Peyer's patch (tissue), 4 donors: ENCODE measurements at regions not wholly inside any gene's neighbourhood (a gene's known extent, or its start where the extent isn't known, plus 50 kb on each side); places are given as distances from the start of the nearest gene placed in this dataset.
"Not testable (repeated sequence)": the region's sequence is repeated elsewhere in the genome, so short reads cannot be mapped to it uniquely, and the experiment has no call there.

Experiments used
- DNase-seq, 3 donors: peaks; one replicate each; pipeline ENCODE4 v3.0.0-alpha.2; 2017 to 2019
- H3K27ac ChIP-seq, 4 donors: fragments of 200-600 bp; sonication (generic); one replicate each; pipeline ENCODE4 v1.5.1; 2016 to 2019
- H3K27me3 ChIP-seq, 2 donors: fragments of 200-600 bp; sonication (generic); one replicate each; pipeline ENCODE4 v1.5.1; 2019
- H3K36me3 ChIP-seq, 3 donors: fragments of 200-600 bp; sonication (generic); one replicate each; pipeline ENCODE4 v1.5.1; 2016 to 2019
- H3K4me1 ChIP-seq, 4 donors: fragments of 200-600 bp; sonication (generic); one replicate each; pipeline ENCODE4 v1.5.1; 2016 to 2019
- H3K4me3 ChIP-seq, 4 donors: fragments of 200-600 bp; sonication (generic); 1 replicate in 3 of 4; 2 replicates in 1 of 4; pipeline ENCODE4 v1.5.1; 2016 to 2019; ENCODE audit warnings: mild to moderate bottlenecking in 1 of 4
- H3K9me3 ChIP-seq, 4 donors: fragments of 200-600 bp; sonication (generic); one replicate each; pipeline ENCODE4 v1.5.1; 2016 to 2019; ENCODE audit warnings: mild to moderate bottlenecking in 1 of 4
- CTCF ChIP-seq, 6 experiments: fragments of 450-650 bp in 4 of 6; fragments of 200-600 bp in 2 of 6; sonication (generic) in 1 of 6; IDR thresholded peaks; one replicate each; pipeline ENCODE4 v1.5.1; 2017 to 2019; ENCODE audit warnings: antibody characterized with exemption in 6 of 6, mild to moderate bottlenecking in 3 of 6, moderate library complexity in 1 of 6
- POLR2A ChIP-seq, 2 donors: fragments of 450-650 bp; IDR thresholded peaks; one replicate each; pipeline ENCODE4 v1.5.1; 2017; ENCODE audit warnings: antibody characterized with exemption in 2 of 2, mild to moderate bottlenecking in 2 of 2, moderate library complexity in 2 of 2

DNA sequence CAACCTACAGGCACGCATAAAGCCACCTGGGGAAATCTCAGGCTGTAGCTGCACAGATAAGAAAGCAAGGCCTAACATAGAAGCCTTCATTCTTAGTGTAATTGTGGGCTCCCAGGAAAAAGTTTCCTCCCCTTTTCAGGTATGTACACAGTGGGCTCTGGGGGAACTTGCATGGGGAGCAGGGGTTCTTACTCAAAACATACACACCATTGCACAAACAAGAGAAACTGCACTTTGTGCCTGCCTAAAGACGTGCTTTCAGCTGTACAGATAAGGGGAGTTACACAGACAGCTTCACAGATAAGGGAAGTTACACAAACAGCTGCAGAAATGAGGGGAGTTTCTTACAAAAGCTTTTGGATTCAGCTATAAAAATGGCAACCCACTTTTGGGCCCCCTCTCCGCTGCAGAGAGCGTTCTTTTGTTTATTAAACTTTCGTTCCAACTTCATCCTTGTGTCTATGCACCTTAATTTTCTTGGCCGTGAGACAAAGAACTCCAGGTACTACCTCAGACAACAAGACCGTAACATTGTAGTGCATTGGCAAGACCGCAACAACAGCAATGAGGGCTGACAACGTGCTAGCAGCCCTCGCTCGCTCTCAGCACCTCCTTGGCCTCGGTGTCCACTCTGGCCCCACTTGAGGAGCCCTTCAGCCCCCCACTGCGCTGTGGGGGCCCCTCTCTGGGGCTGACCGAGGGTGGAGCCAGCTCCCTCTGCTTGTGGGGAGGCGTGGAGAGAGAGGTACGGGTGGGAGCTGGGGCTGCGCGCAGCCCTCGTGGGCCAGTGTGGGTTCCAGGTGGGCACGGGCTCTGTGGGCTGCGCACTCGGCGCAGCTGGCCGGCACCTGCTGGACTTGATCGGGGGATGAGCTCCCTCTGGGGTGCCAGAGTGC, 317.5 kb downstream of the RAPGEF2 start:
- no peaks in the 10 kb centered on the region for H3K4me1 ChIP-seq
- H3K27me3 ChIP-seq: no peaks in the 10 kb centered on the region
- DNase-seq: no peak
- TF ChIP-seq POLR2A (IDR thresholded peaks at IDR 0.05): no peak
- no peak for TF ChIP-seq CTCF (IDR thresholded peaks at IDR 0.05)
- H3K4me3 ChIP-seq: no peak overlapping the region
- no peaks in the 10 kb centered on the region for H3K9me3 ChIP-seq
- H3K36me3 ChIP-seq: no peaks in the 10 kb centered on the region
- no peak overlapping the region for H3K27ac ChIP-seq

DNA sequence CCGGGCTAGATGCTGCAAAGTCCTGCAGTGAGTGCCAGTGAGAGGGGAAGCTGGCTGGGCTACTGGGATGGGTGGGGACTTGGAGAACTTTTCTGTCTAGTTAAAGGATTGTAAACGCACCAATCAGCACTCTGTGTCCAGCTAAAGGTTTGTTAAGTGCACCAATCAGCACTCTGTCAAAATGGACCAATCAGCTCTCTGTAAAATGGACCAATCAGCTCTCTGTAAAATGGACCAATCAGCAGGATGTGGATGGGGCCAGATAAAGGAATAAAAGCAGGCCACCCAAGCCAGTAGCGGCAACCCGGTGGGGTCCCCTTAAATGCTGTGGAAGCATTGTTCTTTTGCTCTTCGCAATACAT, 318.2 kb downstream of the RAPGEF2 start:
- H3K4me3 ChIP-seq, H3K4me1 ChIP-seq, H3K27me3 ChIP-seq, H3K27ac ChIP-seq, H3K36me3 ChIP-seq, H3K9me3 ChIP-seq, DNase-seq: not testable (repeated sequence)

DNA sequence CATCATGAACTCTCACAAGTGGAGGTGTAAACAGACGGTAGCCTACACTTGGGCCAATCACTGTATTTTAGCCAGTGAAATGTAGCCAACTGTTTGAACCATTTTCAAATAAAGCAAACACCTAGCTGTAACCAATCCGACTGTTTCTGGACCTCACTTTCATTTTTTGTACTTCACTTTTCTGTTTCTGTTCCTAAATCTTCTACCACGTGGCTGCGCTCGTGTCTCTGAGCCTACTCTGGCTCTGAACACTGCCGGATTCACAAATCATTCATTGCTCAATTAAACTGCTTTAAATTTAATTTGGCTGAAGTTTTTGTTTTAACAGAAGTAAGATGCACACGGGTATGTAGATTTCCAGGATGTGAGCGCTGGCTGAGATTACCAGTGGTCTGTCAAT, 319.1 kb downstream of the RAPGEF2 start:
- no peaks in the 10 kb centered on the region for H3K4me1 ChIP-seq
- no peak overlapping the region for H3K4me3 ChIP-seq
- H3K9me3 ChIP-seq: no peaks in the 10 kb centered on the region
- TF ChIP-seq POLR2A (IDR thresholded peaks at IDR 0.05) (no peak), CTCF (IDR thresholded peaks at IDR 0.05) (no peak)
- no peaks in the 10 kb centered on the region for H3K27me3 ChIP-seq
- H3K27ac ChIP-seq: no peak overlapping the region
- DNase-seq: no peak
- H3K36me3 ChIP-seq: no peaks in the 10 kb centered on the region

DNA sequence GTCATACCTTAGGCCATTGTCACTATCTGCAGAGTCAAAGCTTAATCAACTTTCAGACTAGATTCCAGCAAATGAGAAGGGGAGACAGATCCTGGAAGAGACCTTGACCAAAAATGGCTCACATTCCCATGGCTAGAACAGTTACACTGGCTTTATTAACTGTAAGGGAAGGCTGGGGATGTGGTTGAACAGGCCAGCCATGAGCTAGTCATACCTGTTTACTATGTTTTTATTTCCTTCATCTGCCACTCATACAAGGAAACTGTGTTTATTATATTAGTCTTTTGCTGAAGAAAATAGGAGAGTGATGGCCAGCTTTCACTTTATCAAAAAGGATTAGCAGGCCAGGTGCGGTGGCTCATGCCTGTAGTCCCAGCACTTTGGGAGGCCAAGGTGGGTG, 319.7 kb downstream of the RAPGEF2 start:
- no peaks in the 10 kb centered on the region for H3K9me3 ChIP-seq
- H3K4me1 ChIP-seq: no peaks in the 10 kb centered on the region
- no peaks in the 10 kb centered on the region for H3K36me3 ChIP-seq
- DNase-seq: no peak
- H3K27me3 ChIP-seq: no peaks in the 10 kb centered on the region
- H3K27ac ChIP-seq: no peak overlapping the region
- H3K4me3 ChIP-seq: no peak overlapping the region
- TF ChIP-seq CTCF (IDR thresholded peaks at IDR 0.05): no peak
- TF ChIP-seq POLR2A (IDR thresholded peaks at IDR 0.05): no peak

- no peaks in the 10 kb centered on the region for H3K9me3 ChIP-seq
- no peaks in the 10 kb centered on the region for H3K36me3 ChIP-seq
- H3K4me1 ChIP-seq: no peaks in the 10 kb centered on the region
- H3K27me3 ChIP-seq: no peaks in the 10 kb centered on the region
- no peak for DNase-seq
- H3K4me3 ChIP-seq: no peak overlapping the region
- H3K27ac ChIP-seq: no peak overlapping the region
- TF ChIP-seq POLR2A (IDR thresholded peaks at IDR 0.05): no peak
- TF ChIP-seq CTCF (IDR thresholded peaks at IDR 0.05): no peak
Measured at GRCh38 chr4:159425737-159426305, 322.9 kb downstream of the RAPGEF2 start.

DNA sequence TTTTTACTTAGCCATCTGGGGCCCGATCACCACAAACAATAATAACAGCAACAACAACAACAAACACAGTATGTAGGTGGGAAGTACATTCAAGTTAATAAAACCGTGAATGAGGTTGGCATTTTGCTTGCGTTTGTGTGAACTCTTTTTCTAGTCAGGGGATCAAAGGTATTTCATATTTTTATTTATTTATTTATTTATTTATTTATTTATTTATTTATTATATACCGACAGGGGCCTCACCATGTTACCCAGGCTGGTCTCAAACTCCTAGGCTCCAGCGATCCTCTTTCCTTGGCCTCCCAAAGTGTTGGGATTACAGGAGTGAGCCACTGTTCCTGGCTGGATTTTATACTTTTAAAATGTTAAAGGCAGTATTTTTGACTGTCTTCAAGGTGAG, 325.4 kb downstream of the RAPGEF2 start:
- TF ChIP-seq CTCF (IDR thresholded peaks at IDR 0.05): no peak
- TF ChIP-seq POLR2A (IDR thresholded peaks at IDR 0.05): no peak
- Histone ChIP-seq H3K36me3 (no peaks in the 10 kb centered on the region), H3K27me3 (no peaks in the 10 kb centered on the region), H3K27ac (no peak overlapping the region), H3K4me1 (no peaks in the 10 kb centered on the region), H3K9me3 (no peaks in the 10 kb centered on the region), H3K4me3 (no peak overlapping the region)
- DNase-seq: no peak
